ENCODE measurements at regions not wholly inside any gene's neighbourhood (a gene's known extent, or its start where the extent isn't known, plus 50 kb on each side); places are given as distances from the start of the nearest gene placed in this dataset.

DNA sequence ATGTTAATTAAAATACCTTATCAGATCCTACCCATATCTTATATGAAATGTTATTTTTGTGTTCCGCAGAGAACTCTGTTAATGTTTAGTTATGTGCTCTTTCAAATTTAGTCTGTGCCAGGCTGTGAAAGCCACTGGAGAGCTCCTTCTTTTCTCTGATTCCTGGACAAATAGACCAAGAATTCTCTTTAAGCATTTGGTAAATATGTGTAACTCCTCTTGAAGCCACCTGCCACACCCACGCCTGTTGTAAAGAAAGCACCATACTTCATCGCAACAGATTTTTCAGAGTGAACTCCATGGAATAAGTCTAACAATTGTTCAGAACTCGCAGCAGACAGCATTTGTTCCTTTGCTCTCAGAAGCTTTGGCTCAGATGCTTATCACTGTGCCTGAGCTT, 301.1 kb downstream of the FAM170A start:
- TF ChIP-seq, protein P1, sequence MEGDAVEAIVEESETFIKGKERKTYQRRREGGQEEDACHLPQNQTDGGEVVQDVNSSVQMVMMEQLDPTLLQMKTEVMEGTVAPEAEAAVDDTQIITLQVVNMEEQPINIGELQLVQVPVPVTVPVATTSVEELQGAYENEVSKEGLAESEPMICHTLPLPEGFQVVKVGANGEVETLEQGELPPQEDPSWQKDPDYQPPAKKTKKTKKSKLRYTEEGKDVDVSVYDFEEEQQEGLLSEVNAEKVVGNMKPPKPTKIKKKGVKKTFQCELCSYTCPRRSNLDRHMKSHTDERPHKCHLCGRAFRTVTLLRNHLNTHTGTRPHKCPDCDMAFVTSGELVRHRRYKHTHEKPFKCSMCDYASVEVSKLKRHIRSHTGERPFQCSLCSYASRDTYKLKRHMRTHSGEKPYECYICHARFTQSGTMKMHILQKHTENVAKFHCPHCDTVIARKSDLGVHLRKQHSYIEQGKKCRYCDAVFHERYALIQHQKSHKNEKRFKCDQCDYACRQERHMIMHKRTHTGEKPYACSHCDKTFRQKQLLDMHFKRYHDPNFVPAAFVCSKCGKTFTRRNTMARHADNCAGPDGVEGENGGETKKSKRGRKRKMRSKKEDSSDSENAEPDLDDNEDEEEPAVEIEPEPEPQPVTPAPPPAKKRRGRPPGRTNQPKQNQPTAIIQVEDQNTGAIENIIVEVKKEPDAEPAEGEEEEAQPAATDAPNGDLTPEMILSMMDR (IDR thresholded peaks at IDR 0.05; ENCODE audit: low read depth, low read length, poor library complexity, severe bottlenecking): no peak
- no peak for TF ChIP-seq EZH2phosphoT487 (IDR thresholded peaks at IDR 0.05; ENCODE audit: borderline replicate concordance, low read length)

Data from DOHH2 (cell line).